PC-3 (cell line): ENCODE measurements at regions not wholly inside any gene's neighbourhood (a gene's known extent, or its start where the extent isn't known, plus 50 kb on each side); places are given as distances from the start of the nearest gene placed in this dataset.
"Not testable (repeated sequence)": the region's sequence is repeated elsewhere in the genome, so short reads cannot be mapped to it uniquely, and the experiment has no call there.

Experiments used
- ATAC-seq: fragments of 200-7000 bp; cut with Tn5 transposase; 2 replicates; pipeline ENCODE4 v1.9.1; 2020; ENCODE audit warnings: mild to moderate bottlenecking, moderate library complexity
- BruUV-seq: library from RNA; stranded (reverse); fragments of 400-500 nt; replicated peaks from 2 replicates; lab custom pipeline; 2021; lab: Mats Ljungman, UMichigan
- CTCF ChIA-PET: fragments of 300-600 bp; sonication (Branson Sonifier 250); formaldehyde crosslinking; loops from one replicate; lab custom pipeline; 2022; ENCODE audit warnings: antibody characterized with exemption; lab: Charles Lee
- POLR2A ChIA-PET: fragments of 300-600 bp; sonication (Branson Sonifier 250); formaldehyde crosslinking; loops from one replicate; lab custom pipeline; 2022; ENCODE audit warnings: antibody characterized with exemption; ENCODE audit not compliant: unreplicated experiment; lab: Charles Lee
- DNase-seq: peaks from one replicate; pipeline ENCODE4 v3.0.0-alpha.2; 2015
- H2AFZ ChIP-seq: fragments of 300-600 bp; sonication (generic); 2 replicates; pipeline ENCODE4 v1.6.0; 2016; ENCODE audit warnings: antibody characterized with exemption, low read length
- H3F3A ChIP-seq: fragments of 300-600 bp; sonication (generic); one replicate; pipeline ENCODE4 v1.6.0; 2017; ENCODE audit warnings: antibody characterized with exemption, low read length, control low read depth, mild to moderate bottlenecking; ENCODE audit not compliant: unreplicated experiment
- H3K27ac ChIP-seq: fragments of 300-600 bp; sonication (generic); 2 replicates; pipeline ENCODE4 v1.5.1; 2016; ENCODE audit warnings: mild to moderate bottlenecking, low read length
- H3K27me3 ChIP-seq: fragments of 300-600 bp; sonication (generic); 2 replicates; pipeline ENCODE4 v1.6.1; 2016; ENCODE audit warnings: low read length, mixed read lengths
- H3K36me3 ChIP-seq: fragments of 300-600 bp; sonication (generic); 2 replicates; pipeline ENCODE4 v1.6.1; 2016; ENCODE audit warnings: low read depth, mixed run types, low read length, mixed read lengths
- H3K4me1 ChIP-seq: fragments of 300-600 bp; sonication (generic); 2 replicates; pipeline ENCODE4 v1.5.1; 2016; ENCODE audit warnings: low read length; ENCODE audit not compliant: insufficient read depth
- H3K4me2 ChIP-seq: fragments of 300-600 bp; sonication (generic); 2 replicates; pipeline ENCODE4 v1.6.0; 2016; ENCODE audit warnings: low read length
- H3K4me3 ChIP-seq: fragments of 300-600 bp; sonication (generic); 2 replicates; pipeline ENCODE4 v1.5.1; 2016; ENCODE audit warnings: mild to moderate bottlenecking, low read length, mixed read lengths
- H3K79me2 ChIP-seq: fragments of 300-600 bp; sonication (generic); 2 replicates; pipeline ENCODE4 v1.6.1; 2017; ENCODE audit warnings: low read length, mixed read lengths
- H3K9ac ChIP-seq: fragments of 300-600 bp; sonication (generic); 2 replicates; pipeline ENCODE4 v1.6.0; 2016; ENCODE audit warnings: mild to moderate bottlenecking, low read length
- H3K9me2 ChIP-seq: fragments of 300-600 bp; sonication (generic); replicated peaks from 2 replicates; pipeline ENCODE4 v1.6.1; 2016; ENCODE audit warnings: mixed run types, low read length, mixed read lengths
- H3K9me3 ChIP-seq: fragments of 300-600 bp; sonication (generic); 2 replicates; pipeline ENCODE4 v1.6.1; 2016; ENCODE audit warnings: low read length, mixed read lengths
- H4K20me1 ChIP-seq: fragments of 300-600 bp; sonication (generic); 2 replicates; pipeline ENCODE4 v1.6.1; 2016; ENCODE audit warnings: low read length, mixed read lengths
- CTCF ChIP-seq: fragments of 300-600 bp; sonication (generic); conservative IDR thresholded peaks from 2 replicates; pipeline ENCODE4 v1.5.1; 2017; ENCODE audit warnings: antibody characterized with exemption, low read depth, mild to moderate bottlenecking, low read length
- EZH2 ChIP-seq: fragments of 300-600 bp; sonication (generic); IDR thresholded peaks from one replicate; pipeline ENCODE4 v1.6.1; 2017; ENCODE audit warnings: antibody characterized with exemption, mild to moderate bottlenecking, low read length; ENCODE audit not compliant: unreplicated experiment
- EZH2phosphoT487 ChIP-seq: fragments of 300-600 bp; sonication (generic); IDR thresholded peaks from 2 replicates; pipeline ENCODE4 v1.6.1; 2018; ENCODE audit warnings: mild to moderate bottlenecking, antibody characterized with exemption, low read length, borderline replicate concordance
- intact Hi-C: fragments of 100-400 bp; cut with micrococcal nuclease; formaldehyde crosslinking; loops from 2 replicates; pipeline ENCODE4 v1.9.0; 2023

- H3K9ac ChIP-seq, H3K4me2 ChIP-seq, H3K36me3 ChIP-seq, H3F3A ChIP-seq, intact Hi-C loops, H3K27ac ChIP-seq, H3K27me3 ChIP-seq, H3K79me2 ChIP-seq, DNase-seq, POLR2A ChIA-PET, BruUV-seq, H3K4me1 ChIP-seq, ATAC-seq, H2AFZ ChIP-seq, H3K4me3 ChIP-seq, CTCF ChIA-PET, H3K9me3 ChIP-seq, H4K20me1 ChIP-seq, H3K9me2 ChIP-seq: not testable (repeated sequence)
Observed at GRCh38 chr6:61107914-61108313, 1178.1 kb downstream of the KHDRBS2 start.

- DNase-seq, ATAC-seq, CTCF ChIA-PET, H4K20me1 ChIP-seq, H3K79me2 ChIP-seq, H3K9me2 ChIP-seq, H3K4me3 ChIP-seq, H2AFZ ChIP-seq, BruUV-seq, H3K36me3 ChIP-seq, intact Hi-C loops, H3K27ac ChIP-seq, POLR2A ChIA-PET, H3K9me3 ChIP-seq, H3F3A ChIP-seq, H3K27me3 ChIP-seq, H3K4me1 ChIP-seq, H3K9ac ChIP-seq, H3K4me2 ChIP-seq: not testable (repeated sequence)
Observed at GRCh38 chr6:61103660-61104059, 1182.4 kb downstream of the KHDRBS2 start.

- POLR2A ChIA-PET, result no interaction called here
- Histone ChIP-seq H3K9ac (no peak overlapping the region), H3K4me1 (no peaks in the 10 kb centered on the region), H3K4me2 (no peak overlapping the region), H3F3A (no peaks in the 10 kb centered on the region), H3K36me3 (no peaks in the 10 kb centered on the region), H3K9me2 (no peaks in the 10 kb centered on the region), H3K27me3 (no peaks in the 10 kb centered on the region), H3K4me3 (no peak overlapping the region), H3K9me3 (no peaks in the 10 kb centered on the region), H2AFZ (no peak overlapping the region), H4K20me1 (no peaks in the 10 kb centered on the region), H3K27ac (no peak overlapping the region), H3K79me2 (no peaks in the 10 kb centered on the region)
- BruUV-seq, result no TSS peak
- intact Hi-C loops, result no loop called here
- CTCF ChIA-PET, result no interaction called here
- no peak for ATAC-seq
- no peak for DNase-seq
- TF ChIP-seq CTCF (no peak), EZH2 (no peak), EZH2phosphoT487 (no peak)
Observed at GRCh38 chr6:61100072-61100471, 1186.0 kb downstream of the KHDRBS2 start.

- BruUV-seq, H3K9me3 ChIP-seq, H3K4me2 ChIP-seq, H4K20me1 ChIP-seq, H3K9ac ChIP-seq, H3K27ac ChIP-seq, POLR2A ChIA-PET, DNase-seq, H3K4me3 ChIP-seq, H3K36me3 ChIP-seq, H2AFZ ChIP-seq, H3K4me1 ChIP-seq, H3K79me2 ChIP-seq, CTCF ChIA-PET, H3K27me3 ChIP-seq, H3K9me2 ChIP-seq, intact Hi-C loops, H3F3A ChIP-seq, ATAC-seq: not testable (repeated sequence)
Observed at GRCh38 chr6:61099561-61099960, 1186.5 kb downstream of the KHDRBS2 start.

GRCh38 chr6:61087986-61088385, 1198.0 kb downstream of the KHDRBS2 start:
- intact Hi-C loops, CTCF ChIA-PET, H3K9me2 ChIP-seq, H3K36me3 ChIP-seq, H3K9ac ChIP-seq, H2AFZ ChIP-seq, H3K27ac ChIP-seq, H3K4me2 ChIP-seq, DNase-seq, H4K20me1 ChIP-seq, H3F3A ChIP-seq, H3K9me3 ChIP-seq, H3K4me3 ChIP-seq, BruUV-seq, ATAC-seq, POLR2A ChIA-PET, H3K27me3 ChIP-seq, H3K4me1 ChIP-seq, H3K79me2 ChIP-seq: not testable (repeated sequence)
